Sigmoid colon (tissue), 6 donors: ENCODE measurements at regions not wholly inside any gene's neighbourhood (a gene's known extent, or its start where the extent isn't known, plus 50 kb on each side); places are given as distances from the start of the nearest gene placed in this dataset.
"Not testable (repeated sequence)": the region's sequence is repeated elsewhere in the genome, so short reads cannot be mapped to it uniquely, and the experiment has no call there.

Source experiments
- DNase-seq: peaks from one replicate; pipeline ENCODE4 v3.0.0-alpha.2; 2019
- H3K27ac ChIP-seq, 4 donors: fragments of 200-600 bp; sonication (generic); one replicate each; pipeline ENCODE4 v1.5.1; 2016 to 2019; ENCODE audit warnings: mild to moderate bottlenecking in 1 of 4
- H3K27me3 ChIP-seq, 3 donors: fragments of 200-600 bp; sonication (generic); one replicate each; pipeline ENCODE4 v1.5.1; 2019; ENCODE audit warnings: mild to moderate bottlenecking in 1 of 3
- H3K36me3 ChIP-seq, 4 donors: fragments of 200-600 bp; sonication (generic); one replicate each; pipeline ENCODE4 v1.5.1; 2016 to 2019
- H3K4me1 ChIP-seq, 4 donors: fragments of 200-600 bp; sonication (generic); one replicate each; pipeline ENCODE4 v1.5.1; 2017 to 2019
- H3K4me3 ChIP-seq, 4 donors: fragments of 200-600 bp; sonication (generic); one replicate each; pipeline ENCODE4 v1.5.1; 2017 to 2019; ENCODE audit warnings: mild to moderate bottlenecking in 2 of 4, moderate library complexity in 1 of 4
- H3K9me3 ChIP-seq, 4 donors: fragments of 200-600 bp in 3 of 4; sonication (generic) in 3 of 4; one replicate each; pipeline versions ENCODE4 v1.5.1 to v1.6.1; 2013 to 2019
- EP300 ChIP-seq, 4 donors: sonication (generic); formaldehyde crosslinking; IDR thresholded peaks; one replicate each; pipeline ENCODE4 v1.6.1; 2017; ENCODE audit warnings: antibody characterized with exemption in 4 of 4
- POLR2A ChIP-seq, 2 donors: fragments of 450-650 bp; IDR thresholded peaks; one replicate each; pipeline ENCODE4 v1.6.1; 2016; ENCODE audit warnings: antibody characterized with exemption in 2 of 2, mild to moderate bottlenecking in 2 of 2, moderate library complexity in 2 of 2
- POLR2AphosphoS5 ChIP-seq, 4 donors: sonication (generic); formaldehyde crosslinking; IDR thresholded peaks; one replicate each; pipeline ENCODE4 v1.6.1; 2017; ENCODE audit warnings: antibody characterized with exemption in 4 of 4
- WGBS, 2 donors: extraction: QIAGEN DNeasy Blood & Tissue Kit; methylation state at CpG; one replicate each; pipeline ENCODE4 v1.1.7; 2013; 5-methylcytosine and 5-hydroxymethylcytosine counted together
- intact Hi-C: fragments of 100-400 bp; cut with DNase I; formaldehyde crosslinking; loops from one replicate; pipeline ENCODE4 v1.15.1; 2023
- TF ChIP-seq, protein P1 (sequence below), 4 experiments: fragments of 450-650 bp in 3 of 4; fragments of 200-600 bp in 1 of 4; IDR thresholded peaks; one replicate each; pipeline ENCODE4 v1.5.1; 2016 to 2019; ENCODE audit warnings: antibody characterized with exemption in 4 of 4, mild to moderate bottlenecking in 3 of 4, moderate library complexity in 2 of 4
- donor health status: healthy with polysubstance abuse.
- donor health status: healthy.

DNA sequence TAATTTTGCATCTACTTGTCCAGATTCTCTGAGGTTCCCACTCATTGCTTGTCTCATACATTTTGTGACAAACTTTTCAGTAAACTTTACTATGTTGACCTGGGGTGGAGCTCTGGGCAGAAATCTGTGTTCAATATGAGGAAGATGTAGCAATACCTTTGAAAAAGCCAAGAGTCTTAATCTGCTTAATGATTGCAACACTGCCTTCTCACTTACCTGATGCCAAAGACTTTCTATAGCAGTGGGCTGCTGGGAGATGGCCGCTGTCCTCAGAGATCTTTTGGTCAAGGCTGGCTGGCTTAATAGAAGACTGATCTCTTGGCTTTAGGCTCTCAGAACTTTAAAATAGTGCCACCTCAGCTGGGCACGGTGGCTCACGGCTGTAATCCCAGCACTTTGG is 70.1 kb upstream of the RBM24 start:
- no peak for DNase-seq
- Histone ChIP-seq H3K9me3 (peaks cover 0 to 4% (median 0%) of the 10 kb centered on the region in 4 donors), H3K4me1 (peaks cover 0 to 17% (median 15%) of the 10 kb centered on the region in 4 donors), H3K36me3 (no peaks in the 10 kb centered on the region), H3K27me3 (no peaks in the 10 kb centered on the region), H3K4me3 (no peak overlapping the region), H3K27ac (no peak overlapping the region)
- intact Hi-C loops = no loop called here
- 97 to 99% methylated on average over 3 of the region's 3 CpGs for WGBS, 2 donors
- TF ChIP-seq EP300 (IDR thresholded peaks at IDR 0.05) (no peak), POLR2AphosphoS5 (IDR thresholded peaks at IDR 0.05) (no peak), POLR2A (IDR thresholded peaks at IDR 0.05) (no peak)
- TF ChIP-seq, protein P1, sequence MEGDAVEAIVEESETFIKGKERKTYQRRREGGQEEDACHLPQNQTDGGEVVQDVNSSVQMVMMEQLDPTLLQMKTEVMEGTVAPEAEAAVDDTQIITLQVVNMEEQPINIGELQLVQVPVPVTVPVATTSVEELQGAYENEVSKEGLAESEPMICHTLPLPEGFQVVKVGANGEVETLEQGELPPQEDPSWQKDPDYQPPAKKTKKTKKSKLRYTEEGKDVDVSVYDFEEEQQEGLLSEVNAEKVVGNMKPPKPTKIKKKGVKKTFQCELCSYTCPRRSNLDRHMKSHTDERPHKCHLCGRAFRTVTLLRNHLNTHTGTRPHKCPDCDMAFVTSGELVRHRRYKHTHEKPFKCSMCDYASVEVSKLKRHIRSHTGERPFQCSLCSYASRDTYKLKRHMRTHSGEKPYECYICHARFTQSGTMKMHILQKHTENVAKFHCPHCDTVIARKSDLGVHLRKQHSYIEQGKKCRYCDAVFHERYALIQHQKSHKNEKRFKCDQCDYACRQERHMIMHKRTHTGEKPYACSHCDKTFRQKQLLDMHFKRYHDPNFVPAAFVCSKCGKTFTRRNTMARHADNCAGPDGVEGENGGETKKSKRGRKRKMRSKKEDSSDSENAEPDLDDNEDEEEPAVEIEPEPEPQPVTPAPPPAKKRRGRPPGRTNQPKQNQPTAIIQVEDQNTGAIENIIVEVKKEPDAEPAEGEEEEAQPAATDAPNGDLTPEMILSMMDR (IDR thresholded peaks at IDR 0.05) = no peak

DNA sequence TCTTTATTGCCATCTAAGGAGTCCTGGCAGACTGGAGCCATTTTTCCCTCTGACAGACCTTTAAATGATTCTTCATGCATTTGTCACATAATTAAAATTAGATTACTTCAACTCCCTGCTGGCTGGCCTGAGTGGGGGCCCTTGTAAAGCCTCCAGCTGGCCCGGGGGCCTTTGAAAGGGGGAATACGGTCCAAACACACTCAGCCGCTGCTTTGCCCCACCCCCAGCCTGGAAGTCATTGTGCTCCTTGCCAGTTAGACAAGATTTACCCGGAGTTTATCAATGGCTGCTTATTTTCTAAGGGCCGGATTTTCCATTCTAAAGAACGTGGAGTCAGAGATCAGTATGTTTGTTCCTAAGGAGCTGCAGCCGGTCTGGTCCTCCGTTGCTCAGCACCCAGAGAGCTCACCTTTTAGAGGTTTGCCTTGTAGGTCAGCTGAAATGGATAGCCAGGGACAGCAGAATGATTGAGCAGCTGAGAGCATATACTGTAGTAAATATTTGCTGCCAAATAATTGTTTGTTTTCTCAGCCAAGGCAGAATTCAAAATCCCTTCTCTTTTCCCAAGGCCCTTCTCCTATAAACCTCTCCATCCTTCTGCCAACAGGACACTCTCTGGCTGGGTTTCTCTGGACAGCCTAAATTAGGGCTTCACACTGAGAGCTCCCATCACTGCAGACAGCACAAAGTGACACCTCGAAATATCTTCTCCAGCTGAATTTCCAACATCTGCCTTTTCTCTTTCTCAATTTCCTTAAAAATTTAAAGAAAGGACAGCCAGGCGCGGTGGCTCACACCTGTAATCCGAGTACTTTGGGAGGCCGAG is 68.4 kb upstream of the RBM24 start:
- TF ChIP-seq, protein P1 (IDR thresholded peaks at IDR 0.05) = no peak
- Histone ChIP-seq H3K27me3 (no peaks in the 10 kb centered on the region), H3K9me3 (no peaks in the 10 kb centered on the region), H3K36me3 (no peaks in the 10 kb centered on the region), H3K4me3 (no peak overlapping the region), H3K27ac (peak overlapping the region; percentile 20 to 70 (median 55)), H3K4me1 (peaks cover 0 to 17% (median 15%) of the 10 kb centered on the region in 4 donors)
- intact Hi-C loops = no loop called here
- peak; percentile 68 for DNase-seq
- WGBS, 2 donors = 73 to 77% methylated on average over 13 of the region's 13 CpGs

DNA sequence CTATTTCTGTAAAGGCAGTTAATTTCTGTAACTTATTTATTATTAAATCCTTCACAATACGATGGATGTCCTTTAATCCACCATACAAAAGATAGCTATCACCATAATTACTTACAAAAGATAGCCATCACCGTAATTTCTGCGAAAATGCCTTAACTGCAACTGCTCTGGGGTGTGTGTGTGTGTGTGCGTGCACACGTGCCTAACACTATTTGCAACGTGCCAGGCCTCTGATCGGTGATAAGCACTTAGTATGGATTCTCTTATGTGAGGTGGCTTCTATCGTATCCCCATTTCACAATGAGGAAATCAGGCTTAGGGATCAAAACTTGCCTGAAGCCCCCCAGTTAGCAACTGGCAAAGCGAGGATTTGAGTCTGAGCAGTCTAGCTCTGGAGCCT is 67.1 kb upstream of the RBM24 start:
- Histone ChIP-seq H3K4me3 (no peak overlapping the region), H3K36me3 (no peaks in the 10 kb centered on the region), H3K9me3 (no peaks in the 10 kb centered on the region), H3K4me1 (peaks cover 0 to 17% (median 15%) of the 10 kb centered on the region in 4 donors), H3K27me3 (no peaks in the 10 kb centered on the region), H3K27ac (no peak overlapping the region)
- WGBS, 2 donors = 93% methylated on average over 9 of the region's 9 CpGs
- intact Hi-C loops = no loop called here
- DNase-seq = no peak
- TF ChIP-seq, protein P1 (IDR thresholded peaks at IDR 0.05) = no peak
- no peak for TF ChIP-seq POLR2A (IDR thresholded peaks at IDR 0.05)
- no peak for TF ChIP-seq EP300 (IDR thresholded peaks at IDR 0.05)
- TF ChIP-seq POLR2AphosphoS5 (IDR thresholded peaks at IDR 0.05) = no peak

DNA sequence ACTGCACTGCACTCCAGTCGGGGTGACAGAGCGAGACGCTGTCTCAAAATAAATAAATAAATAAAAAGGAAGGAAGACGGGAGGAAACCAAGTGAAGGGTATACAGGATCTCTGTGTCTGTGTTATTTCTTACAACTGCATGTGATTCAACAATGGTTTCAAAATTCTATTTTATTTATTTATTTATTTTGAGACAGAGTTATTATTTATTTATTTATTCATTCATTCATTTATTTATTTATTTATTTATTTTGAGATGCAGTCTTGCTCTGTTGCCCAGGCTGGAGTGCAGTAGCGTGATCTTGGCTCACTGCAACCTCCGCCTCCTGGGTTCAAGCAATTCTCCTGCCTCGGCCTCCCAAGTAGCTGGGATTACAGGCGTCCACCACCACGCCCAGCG is 64.2 kb upstream of the RBM24 start:
- 89 to 95% methylated on average over 10 of the region's 10 CpGs for WGBS, 2 donors

DNA sequence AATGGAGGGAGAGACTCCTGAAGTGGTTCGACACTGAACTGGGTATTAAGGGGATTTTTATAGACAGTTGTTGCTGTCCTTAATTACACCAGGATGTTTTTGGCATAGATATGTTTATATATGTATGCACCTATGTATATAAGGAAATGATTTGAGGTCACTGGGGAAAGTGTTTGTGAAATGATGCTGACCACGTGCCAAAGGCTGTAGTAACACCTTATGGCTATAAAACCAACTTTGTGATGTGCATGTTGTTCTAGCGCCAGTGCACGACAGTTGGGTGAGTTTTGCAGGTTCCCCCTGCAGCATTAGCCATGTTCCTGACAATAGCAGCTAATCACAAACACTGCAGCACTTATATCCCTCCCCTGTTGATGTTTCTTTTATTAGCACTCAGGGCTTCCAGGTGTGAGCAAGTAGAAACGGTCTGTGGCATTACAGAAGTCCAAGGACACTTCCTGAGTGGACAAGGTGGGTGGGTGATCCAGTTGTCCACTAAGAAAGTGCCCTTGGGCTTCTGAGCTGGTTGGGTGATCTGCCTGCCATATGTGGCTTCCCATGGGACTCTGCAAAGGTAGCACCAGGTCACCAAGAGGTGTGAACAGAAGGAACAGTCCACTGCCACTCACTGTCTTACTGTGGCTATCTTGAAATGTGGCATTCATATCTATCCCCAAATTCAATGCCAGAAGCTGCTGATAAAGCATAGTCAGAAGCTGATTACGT is 63.0 kb upstream of the RBM24 start:
- Histone ChIP-seq H3K27ac (no peak overlapping the region), H3K4me3 (no peak overlapping the region), H3K9me3 (no peaks in the 10 kb centered on the region), H3K4me1 (peaks cover 0 to 7% (median 6%) of the 10 kb centered on the region in 4 donors), H3K36me3 (no peaks in the 10 kb centered on the region), H3K27me3 (no peaks in the 10 kb centered on the region)
- WGBS, 2 donors = 18 to 67% methylated on average over 6 of the region's 6 CpGs
- DNase-seq = no peak
- TF ChIP-seq EP300 (IDR thresholded peaks at IDR 0.05) = no peak
- TF ChIP-seq, protein P1 (IDR thresholded peaks at IDR 0.05) = no peak
- TF ChIP-seq POLR2AphosphoS5 (IDR thresholded peaks at IDR 0.05) = no peak
- no peak for TF ChIP-seq POLR2A (IDR thresholded peaks at IDR 0.05)
- intact Hi-C loops = no loop called here

More for the DNA sequence above, 64.2 kb upstream of the RBM24 start:
- peaks cover 0 to 17% (median 15%) of the 10 kb centered on the region in 4 donors for H3K4me1 ChIP-seq
- H3K36me3 ChIP-seq, H3K27ac ChIP-seq, intact Hi-C loops, H3K9me3 ChIP-seq, DNase-seq, H3K27me3 ChIP-seq, H3K4me3 ChIP-seq: not testable (repeated sequence)
